Activated naive CD8-positive, alpha-beta T cell treated with anti-CD3 and anti-CD28 coated beads for 36 hours (primary cell): ENCODE measurements at regions not wholly inside any gene's neighbourhood (a gene's known extent, or its start where the extent isn't known, plus 50 kb on each side); places are given as distances from the start of the nearest gene placed in this dataset.

Experiments used
- DNase-seq: peaks from one replicate; pipeline ENCODE4 v3.0.0; 2021
- H3K27ac Mint-ChIP-seq: one replicate; pipeline ENCODE4 v1.8.0; 2022; ENCODE audit warnings: mild to moderate bottlenecking, moderate library complexity, mixed read lengths
- H3K27me3 Mint-ChIP-seq: one replicate; pipeline ENCODE4 v1.8.0; 2022; ENCODE audit warnings: mild to moderate bottlenecking, mixed read lengths
- H3K36me3 Mint-ChIP-seq: one replicate; pipeline ENCODE4 v1.8.0; 2021; ENCODE audit warnings: mild to moderate bottlenecking, mixed read lengths
- H3K4me1 Mint-ChIP-seq: one replicate; pipeline ENCODE4 v1.8.0; 2021; ENCODE audit warnings: mixed read lengths
- H3K4me3 Mint-ChIP-seq: one replicate; pipeline ENCODE4 v1.8.0; 2022; ENCODE audit warnings: mild to moderate bottlenecking, moderate library complexity, mixed read lengths
- H3K9me3 Mint-ChIP-seq: one replicate; pipeline ENCODE4 v1.8.0; 2022; ENCODE audit warnings: mixed read lengths

DNA sequence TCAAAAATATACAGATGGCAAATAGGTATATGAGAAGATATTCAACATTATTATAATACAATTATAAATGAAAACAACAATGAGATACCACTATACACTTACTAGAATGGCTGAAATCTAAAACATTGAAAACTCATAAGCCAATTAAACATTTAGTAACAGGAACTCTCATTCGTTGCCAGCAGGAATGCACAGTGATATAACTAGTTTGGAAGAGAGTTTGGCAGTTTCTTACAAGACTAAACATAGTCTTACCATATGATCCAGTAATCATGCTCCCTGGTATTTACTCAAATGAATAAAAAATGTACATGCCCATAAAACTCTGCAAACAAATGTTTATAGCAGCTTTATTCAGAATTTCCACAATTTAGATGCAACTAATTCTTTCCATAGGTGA lies 476.2 kb upstream of the COBL start:
- Mint-ChIP-seq H3K4me3 (no peak overlapping the region), H3K27me3 (no peaks in the 10 kb centered on the region), H3K4me1 (no peaks in the 10 kb centered on the region), H3K9me3 (peaks cover 4% of the 10 kb centered on the region), H3K27ac (no peak overlapping the region), H3K36me3 (no peaks in the 10 kb centered on the region)
- no peak for DNase-seq

DNA sequence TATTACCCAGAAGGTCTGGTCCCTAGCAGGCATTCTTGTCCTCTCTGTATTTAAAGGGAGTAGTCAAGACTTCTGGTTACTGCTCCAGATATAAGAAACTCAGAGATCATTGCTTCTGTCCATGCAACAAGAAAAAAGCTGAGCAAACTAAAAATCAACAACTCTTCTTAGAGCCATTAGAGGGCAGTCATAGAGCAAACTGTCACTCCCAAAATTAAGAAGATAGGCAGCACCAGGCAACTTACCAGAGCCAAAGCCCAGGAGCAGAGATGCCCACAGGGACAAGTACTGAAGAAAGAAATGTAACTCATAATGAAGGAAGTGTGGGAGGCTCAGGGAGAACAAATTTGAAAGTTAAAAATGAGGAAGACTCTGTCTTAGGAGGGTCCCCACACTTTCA lies 472.9 kb upstream of the COBL start:
- Mint-ChIP-seq H3K27me3 (no peaks in the 10 kb centered on the region), H3K4me1 (no peaks in the 10 kb centered on the region), H3K9me3 (peaks cover 2% of the 10 kb centered on the region), H3K36me3 (no peaks in the 10 kb centered on the region), H3K27ac (no peak overlapping the region), H3K4me3 (no peak overlapping the region)
- no peak for DNase-seq

- no peak for DNase-seq
- Mint-ChIP-seq H3K9me3 (peaks cover 2% of the 10 kb centered on the region), H3K36me3 (no peaks in the 10 kb centered on the region), H3K27ac (no peak overlapping the region), H3K27me3 (no peaks in the 10 kb centered on the region), H3K4me3 (no peak overlapping the region), H3K4me1 (no peaks in the 10 kb centered on the region)
Observed at GRCh38 chr7:51786284-51786683, 469.7 kb upstream of the COBL start.

GRCh38 chr7:51785876-51786275 lies 469.3 kb upstream of the COBL start:
- DNase-seq: no peak
- Mint-ChIP-seq H3K4me1 (no peaks in the 10 kb centered on the region), H3K36me3 (no peaks in the 10 kb centered on the region), H3K9me3 (peaks cover 2% of the 10 kb centered on the region), H3K4me3 (no peak overlapping the region), H3K27ac (no peak overlapping the region), H3K27me3 (no peaks in the 10 kb centered on the region)

GRCh38 chr7:51785171-51785570 lies 468.6 kb upstream of the COBL start:
- Mint-ChIP-seq H3K4me1 (no peaks in the 10 kb centered on the region), H3K36me3 (no peaks in the 10 kb centered on the region), H3K27me3 (no peaks in the 10 kb centered on the region), H3K4me3 (no peak overlapping the region), H3K9me3 (peaks cover 2% of the 10 kb centered on the region), H3K27ac (no peak overlapping the region)
- DNase-seq: no peak

- Mint-ChIP-seq H3K4me3 (no peak overlapping the region), H3K36me3 (no peaks in the 10 kb centered on the region), H3K27me3 (no peaks in the 10 kb centered on the region), H3K27ac (no peak overlapping the region), H3K4me1 (no peaks in the 10 kb centered on the region), H3K9me3 (no peaks in the 10 kb centered on the region)
- no peak for DNase-seq
Observed at GRCh38 chr7:51783241-51783640, 466.6 kb upstream of the COBL start.

- H3K36me3 Mint-ChIP-seq: no peaks in the 10 kb centered on the region
- DNase-seq: no peak
- H3K9me3 Mint-ChIP-seq: peaks cover 2% of the 10 kb centered on the region
- H3K27ac Mint-ChIP-seq: no peak overlapping the region
- no peaks in the 10 kb centered on the region for H3K27me3 Mint-ChIP-seq
- no peaks in the 10 kb centered on the region for H3K4me1 Mint-ChIP-seq
- H3K4me3 Mint-ChIP-seq: no peak overlapping the region
Observed at GRCh38 chr7:51778121-51778520, 461.5 kb upstream of the COBL start.

DNA sequence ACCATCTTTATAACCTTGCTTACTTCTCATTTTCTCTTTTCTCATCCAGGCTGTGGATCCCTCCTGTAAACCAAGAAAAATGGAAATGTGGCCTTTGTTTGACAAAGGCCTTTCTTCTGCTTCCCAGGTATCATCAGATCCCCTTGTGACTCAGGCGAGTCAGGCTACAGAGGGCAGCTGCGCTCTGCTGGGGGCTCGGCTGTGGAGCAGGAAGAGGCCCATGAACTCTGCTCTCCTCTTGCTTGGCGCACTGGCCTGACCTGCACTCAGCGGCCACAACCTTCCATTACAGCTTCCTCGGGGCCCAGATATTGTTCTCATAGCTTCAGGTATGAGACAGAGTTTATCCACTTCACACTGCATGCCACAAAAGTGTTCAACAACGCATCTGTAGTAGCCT lies 457.6 kb upstream of the COBL start:
- Mint-ChIP-seq H3K4me3 (no peak overlapping the region), H3K36me3 (no peaks in the 10 kb centered on the region), H3K27me3 (no peaks in the 10 kb centered on the region), H3K27ac (no peak overlapping the region), H3K4me1 (no peaks in the 10 kb centered on the region), H3K9me3 (peaks cover 2% of the 10 kb centered on the region)
- no peak for DNase-seq

DNA sequence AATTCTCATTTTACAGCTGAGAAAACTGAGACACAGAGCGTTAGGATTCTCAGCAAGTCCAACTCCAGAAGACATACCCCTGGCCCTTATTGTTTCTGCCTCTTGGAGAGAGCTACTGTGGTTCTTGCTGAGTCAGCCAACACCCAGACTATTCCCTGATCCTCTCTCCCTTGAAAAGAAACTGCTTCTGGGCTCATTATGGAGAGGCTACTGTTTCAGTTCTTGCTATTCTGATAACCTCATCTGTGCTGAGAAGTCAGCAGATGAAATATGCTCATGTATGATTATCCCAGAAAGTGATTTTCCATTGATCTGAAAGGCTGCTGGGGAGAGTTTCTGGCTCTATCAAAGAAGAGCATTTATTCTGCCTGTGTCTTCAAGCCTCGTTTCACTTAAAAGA lies 455.6 kb upstream of the COBL start:
- Mint-ChIP-seq H3K27ac (no peak overlapping the region), H3K4me3 (no peak overlapping the region)

GRCh38 chr7:51764976-51765375 lies 448.4 kb upstream of the COBL start:
- H3K9me3 Mint-ChIP-seq: peaks cover 4% of the 10 kb centered on the region
- no peak overlapping the region for H3K4me3 Mint-ChIP-seq
- H3K4me1 Mint-ChIP-seq: no peaks in the 10 kb centered on the region
- no peak for DNase-seq
- no peaks in the 10 kb centered on the region for H3K36me3 Mint-ChIP-seq
- no peak overlapping the region for H3K27ac Mint-ChIP-seq
- no peaks in the 10 kb centered on the region for H3K27me3 Mint-ChIP-seq

More for the DNA sequence above, 455.6 kb upstream of the COBL start:
- no peaks in the 10 kb centered on the region for H3K4me1 Mint-ChIP-seq
- no peaks in the 10 kb centered on the region for H3K36me3 Mint-ChIP-seq
- H3K9me3 Mint-ChIP-seq: peaks cover 2% of the 10 kb centered on the region
- DNase-seq: no peak
- H3K27me3 Mint-ChIP-seq: no peaks in the 10 kb centered on the region

- Mint-ChIP-seq H3K27me3 (no peaks in the 10 kb centered on the region), H3K27ac (no peak overlapping the region), H3K4me1 (no peaks in the 10 kb centered on the region), H3K36me3 (no peaks in the 10 kb centered on the region), H3K9me3 (peaks cover 4% of the 10 kb centered on the region), H3K4me3 (no peak overlapping the region)
- DNase-seq: no peak
Observed at GRCh38 chr7:51759985-51760384, 443.4 kb upstream of the COBL start.

DNA sequence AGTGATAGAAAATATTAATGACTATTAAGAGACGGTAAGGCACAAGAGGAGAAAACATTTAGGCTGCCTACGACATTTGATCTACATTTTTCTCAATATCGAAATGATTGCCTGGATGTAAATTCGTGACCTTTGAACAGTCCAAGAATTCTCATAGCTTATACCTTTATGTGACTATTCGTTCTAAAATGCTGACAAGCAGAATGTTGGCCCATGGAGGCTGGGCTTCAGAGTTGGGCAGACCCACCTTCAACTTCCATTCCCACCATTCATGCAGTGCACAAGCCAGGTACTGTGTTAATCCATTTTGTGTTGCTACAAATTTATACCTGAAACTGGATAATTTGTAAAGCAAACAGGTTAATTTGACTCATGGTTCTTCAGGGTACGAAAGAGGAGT lies 441.4 kb upstream of the COBL start:
- DNase-seq: no peak
- Mint-ChIP-seq H3K27ac (no peak overlapping the region), H3K9me3 (peaks cover 4% of the 10 kb centered on the region), H3K36me3 (no peaks in the 10 kb centered on the region), H3K4me3 (no peak overlapping the region), H3K4me1 (no peaks in the 10 kb centered on the region), H3K27me3 (no peaks in the 10 kb centered on the region)

DNA sequence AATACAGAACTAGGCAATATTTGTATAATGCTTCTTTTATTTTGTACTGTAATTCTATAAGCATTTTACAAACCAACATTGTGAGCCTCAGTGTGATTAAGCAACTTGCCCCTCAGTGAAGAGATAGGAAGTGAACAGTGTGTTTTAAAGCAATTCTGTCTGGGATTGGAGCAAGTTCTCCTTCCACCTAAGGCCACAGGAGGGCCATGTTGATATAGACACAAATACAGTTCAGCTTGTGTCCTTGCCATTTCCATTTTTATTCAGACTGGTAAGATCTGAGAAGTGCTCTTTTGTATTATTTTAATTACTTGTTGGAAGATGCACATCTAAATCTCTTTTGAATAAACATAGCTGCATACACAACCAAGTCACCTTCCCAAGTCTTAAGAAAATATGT lies 416.3 kb upstream of the COBL start:
- H3K27me3 Mint-ChIP-seq: no peaks in the 10 kb centered on the region
- H3K9me3 Mint-ChIP-seq: peaks cover 12% of the 10 kb centered on the region
- no peak for DNase-seq
- no peak overlapping the region for H3K4me3 Mint-ChIP-seq
- no peaks in the 10 kb centered on the region for H3K4me1 Mint-ChIP-seq
- no peak overlapping the region for H3K27ac Mint-ChIP-seq
- no peaks in the 10 kb centered on the region for H3K36me3 Mint-ChIP-seq

GRCh38 chr7:51732116-51732515 lies 415.5 kb upstream of the COBL start:
- Mint-ChIP-seq H3K27me3 (no peaks in the 10 kb centered on the region), H3K27ac (no peak overlapping the region), H3K9me3 (peaks cover 12% of the 10 kb centered on the region), H3K36me3 (no peaks in the 10 kb centered on the region), H3K4me1 (no peaks in the 10 kb centered on the region), H3K4me3 (no peak overlapping the region)
- DNase-seq: no peak

GRCh38 chr7:51731075-51731474 lies 414.5 kb upstream of the COBL start:
- DNase-seq: no peak
- H3K4me3 Mint-ChIP-seq: no peak overlapping the region
- H3K9me3 Mint-ChIP-seq: peaks cover 12% of the 10 kb centered on the region
- H3K27me3 Mint-ChIP-seq: no peaks in the 10 kb centered on the region
- no peak overlapping the region for H3K27ac Mint-ChIP-seq
- H3K36me3 Mint-ChIP-seq: no peaks in the 10 kb centered on the region
- no peaks in the 10 kb centered on the region for H3K4me1 Mint-ChIP-seq

DNA sequence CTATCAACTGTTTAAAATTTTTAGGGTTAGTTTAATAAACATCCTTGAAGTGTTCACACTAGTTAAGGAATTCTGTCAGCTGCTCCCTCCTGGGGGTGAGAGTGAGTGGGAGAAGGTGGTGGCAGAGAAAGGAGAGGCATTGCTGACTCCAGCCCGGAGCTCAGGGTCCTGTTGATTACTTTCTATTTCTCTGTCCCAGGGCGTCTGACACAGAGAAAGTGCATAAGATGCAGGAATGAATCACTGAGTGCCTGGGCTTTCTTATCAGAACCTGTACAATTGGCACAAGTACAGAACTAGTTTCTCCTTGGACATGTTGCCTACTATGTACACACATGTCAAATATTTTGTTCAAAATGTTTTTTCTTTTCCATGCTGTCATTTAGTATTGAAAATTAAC lies 410.8 kb upstream of the COBL start:
- H3K27me3 Mint-ChIP-seq: no peaks in the 10 kb centered on the region
- no peak for DNase-seq
- H3K4me3 Mint-ChIP-seq: no peak overlapping the region
- H3K9me3 Mint-ChIP-seq: peaks cover 12% of the 10 kb centered on the region
- no peaks in the 10 kb centered on the region for H3K4me1 Mint-ChIP-seq
- H3K36me3 Mint-ChIP-seq: no peaks in the 10 kb centered on the region
- no peak overlapping the region for H3K27ac Mint-ChIP-seq

DNA sequence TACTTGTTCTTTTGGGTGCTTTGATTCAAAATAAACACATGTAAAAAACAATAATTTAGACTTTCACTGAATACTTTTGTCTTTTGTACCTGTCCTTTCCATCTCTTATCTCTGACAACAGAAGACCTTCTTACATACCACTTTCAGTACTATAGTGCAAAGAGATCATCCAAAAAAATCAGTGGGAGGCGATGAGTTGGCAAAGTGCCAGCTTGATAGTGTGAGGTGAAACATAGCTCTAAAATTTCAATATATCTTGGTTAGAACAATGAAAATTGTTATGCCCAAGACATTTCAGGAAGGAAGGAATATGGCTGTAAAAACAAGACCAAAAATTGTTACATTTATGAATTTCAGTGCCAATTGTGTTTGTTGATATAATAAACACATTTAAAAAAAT lies 390.2 kb upstream of the COBL start:
- H3K4me3 Mint-ChIP-seq: no peak overlapping the region
- no peak overlapping the region for H3K27ac Mint-ChIP-seq
- peaks cover 3% of the 10 kb centered on the region for H3K27me3 Mint-ChIP-seq
- peaks cover 5% of the 10 kb centered on the region for H3K9me3 Mint-ChIP-seq
- no peaks in the 10 kb centered on the region for H3K4me1 Mint-ChIP-seq
- no peak for DNase-seq
- no peaks in the 10 kb centered on the region for H3K36me3 Mint-ChIP-seq
